SU-DHL-6 (cell line): ENCODE measurements at regions not wholly inside any gene's neighbourhood (a gene's known extent, or its start where the extent isn't known, plus 50 kb on each side); places are given as distances from the start of the nearest gene placed in this dataset.

Source experiments
- H2AFZ ChIP-seq: fragments of 200-600 bp; sonication (generic); 2 replicates; pipeline ENCODE4 v1.6.1; 2014; ENCODE audit warnings: low read depth, mild to moderate bottlenecking, moderate library complexity, mixed read lengths, antibody characterized with exemption, low read length; ENCODE audit not compliant: severe bottlenecking
- H3F3A ChIP-seq: fragments of 200-600 bp; shearing (Covaris generic); 2 replicates; pipeline ENCODE4 v1.6.0; 2016; ENCODE audit warnings: antibody characterized with exemption, mild to moderate bottlenecking; ENCODE audit not compliant: insufficient read depth
- H3K27ac ChIP-seq: fragments of 200-600 bp; sonication (generic); 2 replicates; pipeline ENCODE4 v1.5.1; 2016; ENCODE audit warnings: low read depth, mild to moderate bottlenecking, low read length, moderate library complexity, mixed read lengths
- H3K27me3 ChIP-seq: fragments of 200-600 bp; sonication (generic), shearing (Covaris generic); 2 replicates; pipeline ENCODE4 v1.6.0; 2014; ENCODE audit warnings: mild to moderate bottlenecking, low read length
- H3K36me3 ChIP-seq: fragments of 200-600 bp; sonication (generic); 2 replicates; pipeline ENCODE4 v1.6.1; 2014; ENCODE audit warnings: mild to moderate bottlenecking, low read length, mixed read lengths
- H3K4me2 ChIP-seq: fragments of 300-600, 200-600 bp; shearing (Covaris generic), sonication (generic); 2 replicates; pipeline ENCODE4 v1.6.0; 2014; ENCODE audit warnings: low read length, low read depth, mild to moderate bottlenecking; ENCODE audit not compliant: poor library complexity, severe bottlenecking
- H3K4me3 ChIP-seq: fragments of 200-600 bp; sonication (generic); 2 replicates; pipeline ENCODE4 v1.5.1; 2014; ENCODE audit warnings: antibody characterized with exemption, low read length, mild to moderate bottlenecking, mixed read lengths; ENCODE audit not compliant: insufficient read depth, poor library complexity, severe bottlenecking
- H3K79me2 ChIP-seq: fragments of 200-600 bp; sonication (generic); 2 replicates; pipeline ENCODE4 v1.6.1; 2014; ENCODE audit warnings: mild to moderate bottlenecking, low read length, moderate library complexity; ENCODE audit not compliant: insufficient read depth
- H3K9ac ChIP-seq: fragments of 200-600 bp; sonication (generic); 2 replicates; pipeline ENCODE4 v1.7.0; 2014; ENCODE audit warnings: mild to moderate bottlenecking, low read length
- H3K9me2 ChIP-seq: fragments of 200-600 bp; sonication (generic); replicated peaks from 2 replicates; pipeline ENCODE4 v1.6.1; 2014; ENCODE audit warnings: low read length; ENCODE audit not compliant: insufficient read depth
- H3K9me3 ChIP-seq: fragments of 200-600 bp; sonication (generic); 2 replicates; pipeline ENCODE4 v1.6.1; 2014; ENCODE audit warnings: low read length, mixed read lengths; ENCODE audit not compliant: insufficient read depth
- H4K20me1 ChIP-seq: fragments of 200-600 bp; sonication (generic); 2 replicates; pipeline ENCODE4 v1.6.1; 2014; ENCODE audit warnings: low read depth, mild to moderate bottlenecking, antibody characterized with exemption, low read length, moderate library complexity, mixed read lengths
- CTCF ChIP-seq: fragments of 200-600 bp; sonication (generic); IDR thresholded peaks from one replicate; pipeline ENCODE4 v1.5.1; 2017; ENCODE audit warnings: antibody characterized with exemption, mild to moderate bottlenecking, low read length, moderate library complexity; ENCODE audit not compliant: insufficient read depth, poor library complexity, severe bottlenecking
- EZH2phosphoT487 ChIP-seq: fragments of 200-600 bp; sonication (generic), shearing (Covaris generic); conservative IDR thresholded peaks from 2 replicates; pipeline ENCODE4 v1.6.1; 2018; ENCODE audit warnings: mild to moderate bottlenecking, antibody characterized with exemption, low read length, moderate library complexity, mixed read lengths

GRCh38 chr14:43215524-43215923 is 1291.6 kb downstream of the FSCB start:
- TF ChIP-seq EZH2phosphoT487 (no peak), CTCF (no peak)
- peak overlapping the region; percentile 2 for H3K4me3 ChIP-seq
- H3K9me3 ChIP-seq, result peaks cover 10% of the 10 kb centered on the region; the same call in 1 of the 2 replicates
- H4K20me1 ChIP-seq, result no peaks in the 10 kb centered on the region
- no peaks in the 10 kb centered on the region for H3K9me2 ChIP-seq
- no peaks in the 10 kb centered on the region for H3K36me3 ChIP-seq
- no peak overlapping the region for H2AFZ ChIP-seq
- no peaks in the 10 kb centered on the region for H3K79me2 ChIP-seq
- no peak overlapping the region for H3K9ac ChIP-seq
- H3K4me2 ChIP-seq, result no peak overlapping the region
- no peaks in the 10 kb centered on the region for H3F3A ChIP-seq
- no peak overlapping the region for H3K27ac ChIP-seq
- no peaks in the 10 kb centered on the region for H3K27me3 ChIP-seq

GRCh38 chr14:43207189-43207588 is 1299.9 kb downstream of the FSCB start:
- Histone ChIP-seq H3K9me2 (no peaks in the 10 kb centered on the region), H3K27me3 (no peaks in the 10 kb centered on the region), H3K27ac (no peak overlapping the region), H4K20me1 (no peaks in the 10 kb centered on the region), H2AFZ (no peak overlapping the region), H3K9me3 (no peaks in the 10 kb centered on the region), H3K4me2 (no peak overlapping the region), H3K9ac (no peak overlapping the region), H3K36me3 (no peaks in the 10 kb centered on the region), H3K79me2 (no peaks in the 10 kb centered on the region), H3K4me3 (no peak overlapping the region), H3F3A (no peaks in the 10 kb centered on the region)
- TF ChIP-seq EZH2phosphoT487 (no peak), CTCF (no peak)

GRCh38 chr14:43204816-43205215 is 1302.3 kb downstream of the FSCB start:
- H3K9me3 ChIP-seq, result no peaks in the 10 kb centered on the region
- no peak overlapping the region for H3K4me3 ChIP-seq
- no peaks in the 10 kb centered on the region for H3K79me2 ChIP-seq
- H3K27me3 ChIP-seq, result no peaks in the 10 kb centered on the region
- no peak overlapping the region for H3K27ac ChIP-seq
- TF ChIP-seq EZH2phosphoT487 (no peak), CTCF (no peak)
- H3F3A ChIP-seq, result no peaks in the 10 kb centered on the region
- H2AFZ ChIP-seq, result peak overlapping the region; percentile 34
- no peak overlapping the region for H3K9ac ChIP-seq
- no peak overlapping the region for H3K4me2 ChIP-seq
- H3K36me3 ChIP-seq, result no peaks in the 10 kb centered on the region
- H4K20me1 ChIP-seq, result no peaks in the 10 kb centered on the region
- no peaks in the 10 kb centered on the region for H3K9me2 ChIP-seq
